K562 (cell line): ENCODE measurements at regions not wholly inside any gene's neighbourhood (a gene's known extent, or its start where the extent isn't known, plus 50 kb on each side); places are given as distances from the start of the nearest gene placed in this dataset.
A peak's percentile ranks its signal among the peaks of the same experiment; 100 is the strongest.

Experiments
- ATAC-seq: fragments of 200-7000 bp; cut with Tn5 transposase; 3 replicates; pipeline ENCODE4 v1.9.1; 2020; ENCODE audit warnings: moderate library complexity
- BruUV-seq: library from RNA; stranded (reverse); fragments of 400-500 nt; replicated peaks from 2 replicates; lab custom pipeline; 2021; lab: Mats Ljungman, UMichigan
- CTCF ChIA-PET: fragments of 300-600 bp; formaldehyde crosslinking; extraction: SDS; loops from one replicate; lab custom pipeline; 2021; ENCODE audit warnings: low intra/inter-chr PET ratio; lab: Yijun Ruan, JAX
- POLR2A ChIA-PET: fragments of 300-600, 350-650 bp; sonication (Branson Sonifier 250); formaldehyde crosslinking; extraction: SDS; loops from one replicate; lab custom pipeline; 2021; ENCODE audit warnings: antibody characterized with exemption, inconsistent platforms; lab: Yijun Ruan, JAX
- DNase-seq, 4 experiments: peaks; one replicate each; pipeline versions ENCODE4 v3.0.0 to v3.0.0-alpha.2; 2011 to 2018; ENCODE audit warnings: low spot score in 3 of 4, mixed read lengths in 3 of 4; ENCODE audit errors: extremely low read depth in 1 of 4
- FAIRE-seq: peaks from 2 replicates; lab custom pipeline; 2011; peaks lifted over from hg19 to GRCh38; lab: Jason Lieb, UNC
- H2AFZ ChIP-seq: 2 replicates; pipeline ENCODE4 v1.6.0; 2011; ENCODE audit warnings: low read depth, low read length, control low read depth, inconsistent platforms
- H3K27ac ChIP-seq: fragments of 200-600 bp; 3 replicates; pipeline ENCODE4 v1.8.0; 2011; ENCODE audit warnings: low read depth, mild to moderate bottlenecking, control low read depth, inconsistent platforms, low read length, moderate library complexity, mixed read lengths; ENCODE audit errors: extremely low read depth
- H3K27me3 ChIP-seq, 2 experiments: fragments of 300-600 bp in 1 of 2; 2 replicates in 1 of 2; 3 replicates in 1 of 2; pipeline versions ENCODE4 v1.6.0 to v1.8.0; 2011; ENCODE audit warnings: inconsistent platforms in 2 of 2, low read length in 2 of 2, mild to moderate bottlenecking in 1 of 2, mixed read lengths in 1 of 2, moderate library complexity in 1 of 2; ENCODE audit not compliant: control insufficient read depth in 2 of 2, insufficient read depth in 2 of 2
- H3K36me3 ChIP-seq: fragments of 300-600 bp; 3 replicates; pipeline ENCODE4 v1.8.0; 2011; ENCODE audit warnings: mild to moderate bottlenecking, low read length, inconsistent platforms; ENCODE audit not compliant: control insufficient read depth, insufficient read depth
- H3K4me1 ChIP-seq, 2 experiments: fragments of 200-600 bp in 1 of 2; replicated peaks in 1 of 2; 2 replicates in 1 of 2; 3 replicates in 1 of 2; pipeline versions ENCODE4 v1.5.1 to v1.8.0; 2011; ENCODE audit warnings: inconsistent platforms in 2 of 2, low read length in 2 of 2, mild to moderate bottlenecking in 1 of 2, mixed read lengths in 1 of 2, moderate library complexity in 1 of 2; ENCODE audit not compliant: control insufficient read depth in 2 of 2, insufficient read depth in 2 of 2
- H3K4me2 ChIP-seq: 2 replicates; pipeline ENCODE4 v1.6.1; 2011; ENCODE audit warnings: low read length, control low read depth, inconsistent platforms, mixed read lengths; ENCODE audit not compliant: insufficient read depth
- H3K4me3 ChIP-seq: fragments of 200-600 bp; sonication (generic), shearing (Covaris generic); 2 replicates; pipeline ENCODE4 v1.5.1; 2016; ENCODE audit warnings: control low read depth, inconsistent platforms
- H3K79me2 ChIP-seq: fragments of 200-600 bp; 3 replicates; pipeline ENCODE4 v1.8.0; 2011; ENCODE audit warnings: low read length, inconsistent platforms; ENCODE audit not compliant: control insufficient read depth, insufficient read depth
- H3K9ac ChIP-seq, 2 experiments: 2 replicates each; pipeline versions ENCODE4 v1.6.0 to v1.6.1; 2011; ENCODE audit warnings: low read depth in 2 of 2, low read length in 2 of 2, control low read depth in 1 of 2, inconsistent platforms in 1 of 2, mild to moderate bottlenecking in 1 of 2, mixed read lengths in 1 of 2; ENCODE audit not compliant: insufficient read depth in 1 of 2
- H3K9me1 ChIP-seq: one replicate; pipeline ENCODE4 v1.6.0; 2011; ENCODE audit warnings: inconsistent platforms, mild to moderate bottlenecking, low read length, moderate library complexity; ENCODE audit not compliant: control insufficient read depth, insufficient read depth
- H3K9me3 ChIP-seq: replicated peaks from 2 replicates; pipeline ENCODE4 v1.5.1; 2011; ENCODE audit warnings: low read depth, low read length, inconsistent platforms; ENCODE audit not compliant: control insufficient read depth, insufficient read depth
- H4K20me1 ChIP-seq: replicated peaks from 2 replicates; pipeline ENCODE4 v1.6.1; 2011; ENCODE audit warnings: low read length, inconsistent platforms, mixed read lengths; ENCODE audit not compliant: control insufficient read depth, insufficient read depth
- CBX8 ChIP-seq: fragments of 200-600 bp; sonication (generic); IDR thresholded peaks from 2 replicates; pipeline ENCODE4 v1.6.1; 2012; ENCODE audit warnings: borderline replicate concordance, mixed run types, low read depth, mild to moderate bottlenecking, moderate library complexity, mixed read lengths, low read length, control low read depth, inconsistent platforms; ENCODE audit not compliant: poor library complexity, severe bottlenecking; ENCODE audit errors: extremely low read depth
- IRF2 ChIP-seq: sonication (generic); formaldehyde crosslinking; IDR thresholded peaks from 2 replicates; pipeline ENCODE4 v1.8.1; 2022; ENCODE audit warnings: mild to moderate bottlenecking, missing genetic modification reagents
- MAZ ChIP-seq, 2 experiments: fragments of 450-650 bp in 1 of 2; sonication (generic) in 1 of 2; formaldehyde crosslinking; IDR thresholded peaks in 1 of 2; conservative IDR thresholded peaks in 1 of 2; 2 replicates each; pipeline versions ENCODE4 v1.4.0 to v1.5.0; 2020; ENCODE audit warnings: mild to moderate bottlenecking in 1 of 2, missing genetic modification reagents in 1 of 2
- MCM2 ChIP-seq: fragments of 450-650 bp; IDR thresholded peaks from 2 replicates; pipeline ENCODE4 v1.6.1; 2017; ENCODE audit warnings: low read depth, mild to moderate bottlenecking
- RAD21 ChIP-seq, 2 experiments: fragments of 250-450 bp in 1 of 2; fragments of 450-650 bp in 1 of 2; sonication (Bioruptor Pico) in 1 of 2; formaldehyde crosslinking in 1 of 2; IDR thresholded peaks in 1 of 2; conservative IDR thresholded peaks in 1 of 2; 2 replicates each; pipeline versions ENCODE4 v1.4.0 to v1.8.0; 2020 to 2022; ENCODE audit warnings: mild to moderate bottlenecking in 2 of 2, moderate library complexity in 1 of 2
- SMAD3 ChIP-seq: fragments of 450-650 bp; formaldehyde crosslinking; conservative IDR thresholded peaks from 2 replicates; pipeline ENCODE4 v1.4.0; 2020; ENCODE audit warnings: mild to moderate bottlenecking
- ZNF41 ChIP-seq: fragments of 250-450 bp; sonication (Bioruptor Pico); conservative IDR thresholded peaks from 2 replicates; pipeline ENCODE4 v1.4.0; 2020; ENCODE audit warnings: mild to moderate bottlenecking
- ZNF444 ChIP-seq: fragments of 250-450 bp; sonication (Bioruptor Pico); IDR thresholded peaks from 2 replicates; pipeline ENCODE4 v1.4.0; 2020; ENCODE audit warnings: mild to moderate bottlenecking, moderate library complexity
- WGBS: fragments of 100-300 bp; shearing (Covaris generic); methylation state at CpG from one replicate; pipeline ENCODE4 v1.1.6; 2016; ENCODE audit warnings: low coverage, mixed read lengths; ENCODE audit not compliant: insufficient coverage; ENCODE audit errors: missing lambda C conversion rate; 5-methylcytosine and 5-hydroxymethylcytosine counted together
- in situ Hi-C: fragments of 300-500 bp; cut with MboI; formaldehyde crosslinking; loops from 4 replicates; pipeline ENCODE4 v1.15.0; 2018; ENCODE audit warnings: inconsistent platforms, mixed read lengths
- intact Hi-C: fragments of 100-400 bp; cut with micrococcal nuclease; formaldehyde crosslinking; loops from 2 replicates; pipeline ENCODE4 v1.14.2; 2022
- TF ChIP-seq, protein P1 (sequence below): IDR thresholded peaks from 2 replicates; pipeline ENCODE4 v1.6.1; 2016; ENCODE audit warnings: missing genetic modification characterization, missing compliant biosample characterization
- TF ChIP-seq, protein P2 (sequence below): fragments of 450-650 bp; IDR thresholded peaks from 2 replicates; pipeline ENCODE4 v1.6.1; 2016; ENCODE audit warnings: mild to moderate bottlenecking

DNA sequence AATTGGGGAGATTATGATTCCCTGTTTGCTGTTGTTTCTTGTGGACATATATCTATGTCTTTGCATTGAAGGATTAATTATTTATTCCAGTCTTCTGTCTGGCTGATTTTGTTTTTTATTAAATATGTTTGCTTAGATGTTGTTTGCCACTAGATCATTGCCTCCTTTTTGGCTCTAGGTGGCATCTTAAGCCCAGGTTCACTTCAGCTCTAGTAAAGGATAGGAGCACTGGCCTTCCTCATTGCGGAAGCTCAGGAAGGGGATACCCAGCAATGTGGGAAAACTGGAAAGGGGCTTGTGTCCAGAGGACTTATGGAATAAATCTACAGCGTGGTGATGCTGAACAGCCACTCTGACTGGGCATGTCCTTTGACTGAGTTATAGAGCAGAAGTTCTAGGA is 821.6 kb downstream of the PDCD6IP start:
- no peak overlapping the region for H3K4me3 ChIP-seq
- no peak overlapping the region for H3K27ac ChIP-seq
- DNase-seq: no peak
- H3K9me3 ChIP-seq: no peaks in the 10 kb centered on the region
- H3K9ac ChIP-seq: no peak overlapping the region
- FAIRE-seq: no peak
- no peaks in the 10 kb centered on the region for H4K20me1 ChIP-seq
- intact Hi-C loops (loop anchor here (2.0 kb wide), 1 partner anchor 65 kb away; no protein-coding TSS in a partner anchor), in situ Hi-C loops (no loop called here)
- no peaks in the 10 kb centered on the region for H3K4me1 ChIP-seq
- ChIA-PET CTCF (no interaction called here), POLR2A (no interaction called here)
- H3K27me3 ChIP-seq: no peaks in the 10 kb centered on the region
- WGBS: 11% methylated on average over 2 of the region's 2 CpGs
- no peaks in the 10 kb centered on the region for H3K36me3 ChIP-seq
- H3K4me2 ChIP-seq: no peak overlapping the region
- TF ChIP-seq, protein P1, sequence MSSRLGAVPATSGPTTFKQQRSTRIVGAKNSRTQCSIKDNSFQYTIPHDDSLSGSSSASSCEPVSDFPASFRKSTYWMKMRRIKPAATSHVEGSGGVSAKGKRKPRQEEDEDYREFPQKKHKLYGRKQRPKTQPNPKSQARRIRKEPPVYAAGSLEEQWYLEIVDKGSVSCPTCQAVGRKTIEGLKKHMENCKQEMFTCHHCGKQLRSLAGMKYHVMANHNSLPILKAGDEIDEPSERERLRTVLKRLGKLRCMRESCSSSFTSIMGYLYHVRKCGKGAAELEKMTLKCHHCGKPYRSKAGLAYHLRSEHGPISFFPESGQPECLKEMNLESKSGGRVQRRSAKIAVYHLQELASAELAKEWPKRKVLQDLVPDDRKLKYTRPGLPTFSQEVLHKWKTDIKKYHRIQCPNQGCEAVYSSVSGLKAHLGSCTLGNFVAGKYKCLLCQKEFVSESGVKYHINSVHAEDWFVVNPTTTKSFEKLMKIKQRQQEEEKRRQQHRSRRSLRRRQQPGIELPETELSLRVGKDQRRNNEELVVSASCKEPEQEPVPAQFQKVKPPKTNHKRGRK: no peak
- TF ChIP-seq ZNF41 (CRISPR knock-in tag) (no peak), RAD21 (CRISPR knock-in tag; conservative IDR thresholded peaks at IDR 0.05 in 1 of 2, IDR thresholded peaks at IDR 0.05 in 1 of 2) (peak in 1 of 2 experiments; percentile 33; a peak in 2 of 4 replicates), SMAD3 (CRISPR knock-in tag) (no peak)
- H2AFZ ChIP-seq: no peak overlapping the region
- BruUV-seq: no TSS peak
- H3K9me1 ChIP-seq: no peaks in the 10 kb centered on the region
- no peak for ATAC-seq
- no peaks in the 10 kb centered on the region for H3K79me2 ChIP-seq

DNA sequence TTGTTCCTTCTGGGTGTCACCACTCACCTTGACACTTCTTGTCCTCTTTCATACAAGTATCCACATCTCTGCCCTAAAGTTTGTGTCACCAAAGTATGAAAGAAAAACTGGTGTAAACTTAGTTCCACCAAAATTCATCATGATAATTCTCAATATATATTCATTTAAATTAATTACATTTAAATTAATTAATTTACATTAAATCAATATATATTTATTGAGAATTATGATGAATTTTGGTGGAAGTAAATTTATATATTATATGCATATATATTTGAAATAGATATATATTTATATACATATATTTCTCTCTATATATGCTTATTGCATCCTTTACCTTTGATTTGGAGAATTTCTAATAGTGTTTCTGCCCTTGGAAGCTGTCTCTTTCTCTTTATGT is 828.3 kb downstream of the PDCD6IP start:
- intact Hi-C loops (no loop called here), in situ Hi-C loops (no loop called here)
- H2AFZ ChIP-seq: no peak overlapping the region
- BruUV-seq: no TSS peak
- no peaks in the 10 kb centered on the region for H3K79me2 ChIP-seq
- H3K27me3 ChIP-seq: no peaks in the 10 kb centered on the region
- ChIA-PET POLR2A (no interaction called here), CTCF (no interaction called here)
- no peaks in the 10 kb centered on the region for H3K9me1 ChIP-seq
- DNase-seq (no peak), ATAC-seq (no peak), FAIRE-seq (no peak)
- H3K9ac ChIP-seq: no peak overlapping the region
- no peak overlapping the region for H3K4me2 ChIP-seq
- no peaks in the 10 kb centered on the region for H3K36me3 ChIP-seq
- no peak overlapping the region for H3K27ac ChIP-seq
- H3K4me1 ChIP-seq: no peaks in the 10 kb centered on the region
- TF ChIP-seq IRF2 (CRISPR knock-in tag) (no peak), MCM2 (no peak), CBX8 (no peak), ZNF444 (CRISPR knock-in tag) (no peak), MAZ (CRISPR knock-in tag; conservative IDR thresholded peaks at IDR 0.05 in 1 of 2, IDR thresholded peaks at IDR 0.05 in 1 of 2) (no peak)
- TF ChIP-seq, protein P2, sequence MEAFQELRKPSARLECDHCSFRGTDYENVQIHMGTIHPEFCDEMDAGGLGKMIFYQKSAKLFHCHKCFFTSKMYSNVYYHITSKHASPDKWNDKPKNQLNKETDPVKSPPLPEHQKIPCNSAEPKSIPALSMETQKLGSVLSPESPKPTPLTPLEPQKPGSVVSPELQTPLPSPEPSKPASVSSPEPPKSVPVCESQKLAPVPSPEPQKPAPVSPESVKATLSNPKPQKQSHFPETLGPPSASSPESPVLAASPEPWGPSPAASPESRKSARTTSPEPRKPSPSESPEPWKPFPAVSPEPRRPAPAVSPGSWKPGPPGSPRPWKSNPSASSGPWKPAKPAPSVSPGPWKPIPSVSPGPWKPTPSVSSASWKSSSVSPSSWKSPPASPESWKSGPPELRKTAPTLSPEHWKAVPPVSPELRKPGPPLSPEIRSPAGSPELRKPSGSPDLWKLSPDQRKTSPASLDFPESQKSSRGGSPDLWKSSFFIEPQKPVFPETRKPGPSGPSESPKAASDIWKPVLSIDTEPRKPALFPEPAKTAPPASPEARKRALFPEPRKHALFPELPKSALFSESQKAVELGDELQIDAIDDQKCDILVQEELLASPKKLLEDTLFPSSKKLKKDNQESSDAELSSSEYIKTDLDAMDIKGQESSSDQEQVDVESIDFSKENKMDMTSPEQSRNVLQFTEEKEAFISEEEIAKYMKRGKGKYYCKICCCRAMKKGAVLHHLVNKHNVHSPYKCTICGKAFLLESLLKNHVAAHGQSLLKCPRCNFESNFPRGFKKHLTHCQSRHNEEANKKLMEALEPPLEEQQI: no peak
- no peaks in the 10 kb centered on the region for H3K9me3 ChIP-seq
- no peaks in the 10 kb centered on the region for H4K20me1 ChIP-seq
- H3K4me3 ChIP-seq: no peak overlapping the region
